NT2/D1 (cell line): ENCODE measurements at regions not wholly inside any gene's neighbourhood (a gene's known extent, or its start where the extent isn't known, plus 50 kb on each side); places are given as distances from the start of the nearest gene placed in this dataset.

Experiments used
- YY1 ChIP-seq: IDR thresholded peaks from 2 replicates; pipeline ENCODE4 v1.6.1; 2011; ENCODE audit not compliant: insufficient read length, insufficient read depth
- ZNF274 ChIP-seq: IDR thresholded peaks from 2 replicates; pipeline ENCODE4 v1.6.1; 2011; ENCODE audit warnings: mild to moderate bottlenecking, low read depth, low read length

GRCh38 chr3:31095255-31095654, 200.8 kb upstream of the GADL1 start:
- TF ChIP-seq YY1: no peak
- TF ChIP-seq ZNF274: no peak
